ENCODE measurements at regions not wholly inside any gene's neighbourhood (a gene's known extent, or its start where the extent isn't known, plus 50 kb on each side); places are given as distances from the start of the nearest gene placed in this dataset.

GRCh38 chr4:100087743-100088142, 102.5 kb downstream of the DDIT4L start:
- DNase-seq (ENCODE audit: insufficient read length, low spot score, missing footprints) = no peak
- Histone ChIP-seq H4K20me1 (ENCODE audit: insufficient read depth, low read length) (no peaks in the 10 kb centered on the region), H3K27ac (ENCODE audit: low read depth, low read length) (no peak overlapping the region)

GRCh38 chr4:100086766-100087431, 103.4 kb downstream of the DDIT4L start:
- DNase-seq (ENCODE audit: insufficient read length, low spot score, missing footprints) = no peak
- H3K4me2 ChIP-seq (ENCODE audit: insufficient read depth, low read length) = no peak overlapping the region
- TF ChIP-seq CTCF (IDR thresholded peaks at IDR 0.05; ENCODE audit: extremely low read depth, low read depth, low read length) = no peak
- H4K20me1 ChIP-seq (ENCODE audit: insufficient read depth, low read length) = no peaks in the 10 kb centered on the region
- H3K4me1 ChIP-seq (ENCODE audit: insufficient read depth, low read length) = no peaks in the 10 kb centered on the region
- H2AFZ ChIP-seq (ENCODE audit: low read length) = no peak overlapping the region
- no peak overlapping the region for H3K27ac ChIP-seq (ENCODE audit: low read depth, low read length)
- H3K27me3 ChIP-seq (ENCODE audit: insufficient read depth, low read length) = no peaks in the 10 kb centered on the region
- no peaks in the 10 kb centered on the region for H3K36me3 ChIP-seq (ENCODE audit: insufficient read depth, low read length)
- no peaks in the 10 kb centered on the region for H3K9me3 ChIP-seq (ENCODE audit: low read depth, low read length)
- H3K4me3 ChIP-seq (ENCODE audit: insufficient read depth, low read length) = no peak overlapping the region
- no peaks in the 10 kb centered on the region for H3K79me2 ChIP-seq (ENCODE audit: insufficient read depth, low read length)

More at GRCh38 chr4:100087743-100088142, 102.5 kb downstream of the DDIT4L start:
- H3K27me3 ChIP-seq (ENCODE audit: insufficient read depth, low read length) = no peaks in the 10 kb centered on the region
- no peak overlapping the region for H2AFZ ChIP-seq (ENCODE audit: low read length)
- no peaks in the 10 kb centered on the region for H3K36me3 ChIP-seq (ENCODE audit: insufficient read depth, low read length)
- H3K4me2 ChIP-seq (ENCODE audit: insufficient read depth, low read length) = no peak overlapping the region
- no peak for TF ChIP-seq CTCF (IDR thresholded peaks at IDR 0.05; ENCODE audit: extremely low read depth, low read depth, low read length)
- H3K4me3 ChIP-seq (ENCODE audit: insufficient read depth, low read length) = no peak overlapping the region
- no peaks in the 10 kb centered on the region for H3K9me3 ChIP-seq (ENCODE audit: low read depth, low read length)
- H3K4me1 ChIP-seq (ENCODE audit: insufficient read depth, low read length) = no peaks in the 10 kb centered on the region
- H3K79me2 ChIP-seq (ENCODE audit: insufficient read depth, low read length) = no peaks in the 10 kb centered on the region

- no peaks in the 10 kb centered on the region for H4K20me1 ChIP-seq (ENCODE audit: insufficient read depth, low read length)
- DNase-seq (ENCODE audit: insufficient read length, low spot score, missing footprints) = no peak
- H3K27ac ChIP-seq (ENCODE audit: low read depth, low read length) = no peak overlapping the region
- no peak overlapping the region for H3K4me3 ChIP-seq (ENCODE audit: insufficient read depth, low read length)
- no peaks in the 10 kb centered on the region for H3K4me1 ChIP-seq (ENCODE audit: insufficient read depth, low read length)
- H2AFZ ChIP-seq (ENCODE audit: low read length) = no peak overlapping the region
- TF ChIP-seq CTCF (IDR thresholded peaks at IDR 0.05; ENCODE audit: extremely low read depth, low read depth, low read length) = no peak
- H3K79me2 ChIP-seq (ENCODE audit: insufficient read depth, low read length) = no peaks in the 10 kb centered on the region
- no peaks in the 10 kb centered on the region for H3K9me3 ChIP-seq (ENCODE audit: low read depth, low read length)
- H3K4me2 ChIP-seq (ENCODE audit: insufficient read depth, low read length) = no peak overlapping the region
- H3K27me3 ChIP-seq (ENCODE audit: insufficient read depth, low read length) = no peaks in the 10 kb centered on the region
- no peaks in the 10 kb centered on the region for H3K36me3 ChIP-seq (ENCODE audit: insufficient read depth, low read length)
These were observed 105.4 kb downstream of the DDIT4L start for GRCh38 chr4:100084892-100085291.

- no peaks in the 10 kb centered on the region for H4K20me1 ChIP-seq (ENCODE audit: insufficient read depth, low read length)
- H3K4me3 ChIP-seq (ENCODE audit: insufficient read depth, low read length) = no peak overlapping the region
- no peak for DNase-seq (ENCODE audit: insufficient read length, low spot score, missing footprints)
- H3K27ac ChIP-seq (ENCODE audit: low read depth, low read length) = no peak overlapping the region
- no peaks in the 10 kb centered on the region for H3K4me1 ChIP-seq (ENCODE audit: insufficient read depth, low read length)
- H3K9me3 ChIP-seq (ENCODE audit: low read depth, low read length) = no peaks in the 10 kb centered on the region
- H3K36me3 ChIP-seq (ENCODE audit: insufficient read depth, low read length) = no peaks in the 10 kb centered on the region
- H3K4me2 ChIP-seq (ENCODE audit: insufficient read depth, low read length) = no peak overlapping the region
- H3K27me3 ChIP-seq (ENCODE audit: insufficient read depth, low read length) = no peaks in the 10 kb centered on the region
- no peaks in the 10 kb centered on the region for H3K79me2 ChIP-seq (ENCODE audit: insufficient read depth, low read length)
- H2AFZ ChIP-seq (ENCODE audit: low read length) = no peak overlapping the region
- no peak for TF ChIP-seq CTCF (IDR thresholded peaks at IDR 0.05; ENCODE audit: extremely low read depth, low read depth, low read length)
These were observed 107.0 kb downstream of the DDIT4L start for GRCh38 chr4:100083289-100083688.

All from osteoblast (primary cell).